Activated naive CD4-positive, alpha-beta T cell (primary cell): ENCODE measurements at regions not wholly inside any gene's neighbourhood (a gene's known extent, or its start where the extent isn't known, plus 50 kb on each side); places are given as distances from the start of the nearest gene placed in this dataset.

Source experiments
- DNase-seq, 4 experiments: peaks; one replicate each; lab custom pipeline; 2025; lab: John Stamatoyannopoulos, UW

DNA sequence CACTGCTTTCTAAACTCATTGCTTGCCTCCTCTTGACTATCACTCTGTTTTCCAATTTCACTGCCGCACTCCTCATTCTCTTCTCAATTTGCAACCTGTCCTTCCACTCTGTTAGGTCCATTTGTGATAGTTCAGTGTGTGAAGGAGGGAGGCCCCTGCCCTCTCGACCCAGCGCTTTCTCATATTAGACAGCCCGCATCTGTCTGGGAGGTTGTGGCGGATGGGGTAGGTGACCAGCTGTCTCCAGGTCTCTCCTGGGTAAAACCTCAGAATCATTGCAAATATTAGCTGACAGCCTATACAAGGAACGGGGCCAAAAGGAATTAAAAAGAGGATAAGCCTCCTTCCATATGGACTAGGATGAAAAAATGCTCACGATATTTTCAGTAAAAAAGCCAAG is 358.3 kb downstream of the SHQ1 start:
- no peak for DNase-seq

DNA sequence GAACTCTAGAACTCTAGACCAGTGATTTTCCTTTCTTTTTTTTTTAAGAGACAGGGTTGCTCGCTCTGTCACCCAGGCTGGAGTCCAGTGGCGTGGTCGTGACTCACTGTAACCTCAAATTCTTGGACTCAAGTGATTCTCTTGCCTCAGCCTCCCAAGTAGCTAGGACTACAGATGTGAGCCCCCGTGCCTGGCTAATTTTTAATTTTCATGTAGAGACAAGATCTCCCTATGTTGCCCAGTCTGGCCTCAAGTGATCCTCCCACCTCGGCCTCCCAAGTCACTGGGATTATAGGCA is 359.6 kb downstream of the SHQ1 start:
- no peak for DNase-seq

DNA sequence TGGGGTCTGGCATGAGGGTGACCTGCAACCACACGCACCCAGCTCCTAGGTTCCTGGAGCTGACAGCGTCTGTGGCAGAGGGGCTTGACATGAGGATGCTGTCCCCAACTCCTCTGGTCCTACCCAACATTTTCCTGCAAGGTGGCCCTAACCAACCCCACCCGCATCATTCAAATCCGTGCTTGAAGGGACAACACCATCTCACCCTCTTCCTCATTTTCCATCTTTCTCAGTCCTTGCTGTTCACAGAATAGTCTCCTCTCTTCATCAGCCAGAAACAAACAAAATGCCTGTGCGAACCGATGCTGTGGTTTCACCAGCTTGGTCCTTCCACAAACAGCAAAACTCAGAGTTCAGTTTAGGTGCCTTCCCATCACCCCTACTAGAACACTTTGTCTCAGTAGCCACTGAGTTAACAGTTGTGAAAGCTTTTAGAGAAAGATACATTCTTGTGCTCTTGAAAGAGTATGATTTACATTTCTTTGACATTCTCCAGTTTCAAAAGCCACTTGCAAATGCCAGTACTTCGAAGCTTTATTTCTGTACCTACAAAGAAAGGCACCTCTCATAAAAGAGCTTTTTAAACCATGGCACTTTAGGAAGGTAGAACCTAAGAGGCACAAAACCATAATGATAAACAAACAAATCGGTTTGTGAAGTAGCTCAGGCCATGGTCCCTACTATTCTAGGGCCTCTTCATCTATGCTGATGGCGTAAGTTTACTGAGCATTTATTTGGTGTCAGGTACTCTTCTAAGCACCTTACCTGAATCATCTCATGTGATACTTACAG is 360.1 kb downstream of the SHQ1 start:
- no peak for DNase-seq

DNA sequence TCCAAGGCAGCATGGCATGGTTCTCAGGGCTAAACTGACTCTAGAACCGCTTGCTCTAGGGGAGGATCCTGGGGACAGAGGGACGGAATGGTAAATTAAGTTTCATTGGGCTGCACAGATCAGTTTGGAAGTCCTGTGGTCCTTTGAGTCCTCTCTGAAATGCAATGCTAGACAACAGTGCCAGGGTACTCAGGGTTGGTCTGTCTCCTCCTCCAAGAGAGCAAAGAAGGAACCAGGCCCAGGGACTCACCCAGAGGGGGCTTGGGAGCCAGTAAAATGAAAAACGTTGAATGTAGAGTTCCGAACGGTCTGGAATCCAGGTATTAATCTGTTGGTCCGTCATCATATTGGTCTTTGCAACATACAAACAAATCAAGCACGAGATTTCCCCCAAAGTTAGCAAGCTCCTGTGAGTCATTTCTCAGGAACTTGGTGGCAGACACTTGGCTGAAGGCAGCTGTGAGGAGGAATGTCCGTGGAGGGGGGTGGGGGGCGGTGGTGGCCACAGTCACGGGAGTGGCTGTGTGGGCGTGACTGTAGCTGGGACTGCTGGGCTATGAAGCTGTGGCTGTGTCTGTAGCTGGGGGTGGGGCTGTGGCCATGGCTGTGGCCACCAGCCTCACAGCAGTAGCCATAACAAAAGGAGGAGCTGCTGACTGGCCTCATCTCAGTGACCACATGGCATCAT is 361.0 kb downstream of the SHQ1 start:
- DNase-seq, result no peak

DNA sequence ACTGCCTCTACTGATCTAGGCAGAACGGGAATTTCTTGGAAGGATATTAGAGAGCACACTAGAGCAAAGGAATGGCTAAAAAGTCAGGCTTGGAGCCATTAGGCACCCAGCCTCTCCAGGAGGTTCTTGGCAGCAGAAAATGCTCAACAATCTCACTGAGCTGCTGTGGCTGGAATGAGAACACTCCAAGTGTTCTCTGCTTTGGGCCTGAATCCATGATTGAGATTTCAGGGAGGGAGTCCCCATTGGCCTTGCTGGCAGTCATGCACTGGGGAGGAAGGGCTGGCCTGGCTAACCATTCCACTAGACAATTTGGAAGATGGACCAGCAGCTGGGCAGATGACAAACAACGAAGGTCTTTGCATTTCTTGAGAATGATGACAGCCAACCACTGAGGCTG is 362.6 kb downstream of the SHQ1 start:
- DNase-seq, result no peak

DNA sequence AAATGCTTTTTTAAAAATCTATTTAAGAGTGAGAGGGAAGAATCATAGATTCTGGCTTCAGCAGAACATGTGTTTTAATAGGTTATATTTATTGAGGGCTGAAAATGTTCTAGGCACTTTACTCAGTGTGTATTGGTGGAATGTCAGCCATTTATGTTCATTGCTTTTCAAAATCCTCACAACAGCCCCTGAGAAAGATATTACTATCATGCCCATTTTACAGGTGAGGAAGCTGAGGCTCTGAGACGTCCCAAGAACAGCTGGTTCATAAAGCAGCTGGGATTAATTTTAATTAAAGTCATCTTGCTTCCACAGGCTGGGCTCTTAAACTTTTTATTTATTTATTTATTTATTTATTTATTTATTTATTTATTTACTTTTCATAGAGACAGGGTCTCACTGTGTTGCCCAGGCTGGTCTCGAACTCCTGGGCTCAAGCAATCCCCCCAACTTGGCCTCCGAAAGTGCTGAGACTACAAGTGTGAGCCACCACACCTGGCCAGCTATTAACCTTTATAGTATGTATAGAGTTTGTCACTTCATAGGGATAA is 364.6 kb downstream of the SHQ1 start:
- no peak for DNase-seq

DNA sequence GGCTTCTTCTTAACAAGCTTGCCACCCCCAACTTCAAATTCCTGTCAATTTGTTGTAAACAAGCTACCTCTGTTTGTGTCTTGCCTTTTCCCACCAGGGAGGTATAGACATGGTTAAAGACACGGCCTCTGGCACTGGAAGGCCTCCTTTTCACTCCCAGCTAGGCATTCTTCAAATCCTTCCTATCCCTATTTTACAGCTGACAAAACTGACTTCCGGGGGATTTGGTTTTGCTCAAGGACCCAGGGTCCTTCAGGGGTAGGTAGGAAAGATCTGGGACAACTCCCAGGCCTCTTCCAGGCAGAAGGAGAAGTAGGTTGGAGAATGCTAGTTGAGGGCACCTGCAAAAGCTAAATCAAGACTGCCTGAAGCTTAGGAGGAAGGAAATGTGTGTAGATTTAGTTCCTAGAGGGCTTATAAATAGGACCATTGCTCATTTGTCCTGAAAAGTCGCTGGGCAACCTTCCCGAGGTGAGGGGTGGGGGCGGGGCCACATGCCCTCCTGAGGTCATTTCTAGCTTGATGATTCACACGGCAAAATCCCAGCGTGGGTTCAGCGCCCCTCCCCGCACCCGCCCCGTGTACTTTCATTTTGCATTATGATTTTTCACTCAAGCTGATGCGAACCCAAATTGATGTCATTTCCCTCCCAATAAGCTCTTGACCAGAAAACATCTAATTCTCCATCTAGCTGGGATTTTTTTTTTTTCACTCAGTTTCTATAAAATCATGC is 365.5 kb downstream of the SHQ1 start:
- peak; percentile 14 to 47 (median 33) for DNase-seq

DNA sequence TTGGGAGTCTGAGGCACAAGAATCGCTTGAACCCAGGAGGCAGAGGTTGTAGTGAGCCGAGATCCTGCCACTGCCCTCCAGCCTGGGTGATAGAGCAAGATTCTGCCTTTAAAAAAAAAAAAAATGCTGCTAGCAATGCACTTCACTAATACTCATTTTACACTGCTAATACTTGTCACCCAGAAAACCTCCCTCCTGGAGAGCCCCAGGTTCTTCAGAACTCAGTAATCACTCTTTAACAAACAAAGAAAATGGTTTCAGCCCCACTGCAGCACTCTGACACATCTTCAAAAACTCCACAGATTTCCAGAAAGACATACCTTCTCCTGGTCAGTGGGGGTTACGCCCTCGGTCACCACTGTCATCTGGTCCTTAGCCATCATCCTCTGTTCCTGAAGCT is 366.7 kb downstream of the SHQ1 start:
- DNase-seq, result no peak

DNA sequence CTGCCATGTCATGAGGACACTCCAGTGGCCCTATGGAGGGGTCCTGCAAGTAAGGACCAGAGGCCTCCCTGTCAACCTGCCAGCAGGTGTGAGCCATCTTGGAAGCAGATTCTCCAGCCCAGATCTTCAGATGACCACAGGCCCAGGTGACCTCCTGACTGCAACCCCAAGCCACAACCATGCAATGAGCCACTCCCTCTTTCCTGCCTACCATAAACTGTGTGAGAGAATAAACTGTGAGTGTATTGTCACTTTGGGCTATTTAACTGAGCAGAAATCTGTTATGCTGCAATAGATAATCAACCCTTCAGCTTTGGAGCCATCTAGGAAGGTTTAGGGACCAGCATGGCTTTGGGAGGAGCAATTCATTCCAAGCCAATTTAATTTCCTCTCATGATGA is 367.9 kb downstream of the SHQ1 start:
- DNase-seq, result no peak

DNA sequence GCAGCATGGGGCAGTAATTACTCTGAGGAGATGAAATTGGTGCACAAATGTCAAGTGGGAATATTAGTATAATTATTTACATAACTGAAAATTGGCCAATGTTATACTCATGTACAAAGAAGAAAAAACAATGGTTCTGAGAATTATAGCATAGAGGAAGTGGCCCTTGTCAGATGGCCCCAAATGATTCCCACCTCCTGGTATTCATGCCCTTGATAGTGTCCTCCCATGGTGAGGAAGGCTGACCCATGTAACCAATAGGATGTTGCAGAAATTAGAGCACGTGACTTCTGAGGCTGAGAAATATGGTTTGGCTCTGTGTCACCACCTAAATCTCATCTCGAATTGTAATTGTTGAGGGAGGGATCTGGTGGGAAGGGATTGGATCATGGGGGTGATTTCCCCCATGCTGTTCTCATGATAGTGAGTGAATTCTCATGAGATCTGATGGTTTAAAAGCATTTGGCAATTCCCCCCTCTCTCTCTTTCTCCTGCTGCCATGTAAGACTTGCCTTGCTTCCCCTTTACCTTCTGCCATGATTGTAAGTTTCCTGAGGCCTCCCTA is 368.5 kb downstream of the SHQ1 start:
- no peak for DNase-seq

DNA sequence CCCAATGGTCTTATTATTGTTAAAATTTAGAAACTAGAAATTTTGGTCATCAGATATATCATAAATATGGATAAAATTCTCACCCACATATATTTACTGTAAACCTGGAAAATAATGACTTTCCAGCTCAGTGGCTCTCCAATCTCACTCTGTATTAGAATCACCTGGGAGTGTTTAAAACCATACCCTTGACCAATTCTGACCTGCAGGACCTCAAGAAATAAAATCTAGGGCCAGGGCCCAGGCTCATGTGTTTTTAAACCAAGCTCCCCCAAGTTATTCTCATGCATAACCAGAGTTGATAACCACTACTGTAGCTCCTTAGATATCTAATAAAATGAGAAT is 372.1 kb downstream of the SHQ1 start:
- DNase-seq, result no peak

DNA sequence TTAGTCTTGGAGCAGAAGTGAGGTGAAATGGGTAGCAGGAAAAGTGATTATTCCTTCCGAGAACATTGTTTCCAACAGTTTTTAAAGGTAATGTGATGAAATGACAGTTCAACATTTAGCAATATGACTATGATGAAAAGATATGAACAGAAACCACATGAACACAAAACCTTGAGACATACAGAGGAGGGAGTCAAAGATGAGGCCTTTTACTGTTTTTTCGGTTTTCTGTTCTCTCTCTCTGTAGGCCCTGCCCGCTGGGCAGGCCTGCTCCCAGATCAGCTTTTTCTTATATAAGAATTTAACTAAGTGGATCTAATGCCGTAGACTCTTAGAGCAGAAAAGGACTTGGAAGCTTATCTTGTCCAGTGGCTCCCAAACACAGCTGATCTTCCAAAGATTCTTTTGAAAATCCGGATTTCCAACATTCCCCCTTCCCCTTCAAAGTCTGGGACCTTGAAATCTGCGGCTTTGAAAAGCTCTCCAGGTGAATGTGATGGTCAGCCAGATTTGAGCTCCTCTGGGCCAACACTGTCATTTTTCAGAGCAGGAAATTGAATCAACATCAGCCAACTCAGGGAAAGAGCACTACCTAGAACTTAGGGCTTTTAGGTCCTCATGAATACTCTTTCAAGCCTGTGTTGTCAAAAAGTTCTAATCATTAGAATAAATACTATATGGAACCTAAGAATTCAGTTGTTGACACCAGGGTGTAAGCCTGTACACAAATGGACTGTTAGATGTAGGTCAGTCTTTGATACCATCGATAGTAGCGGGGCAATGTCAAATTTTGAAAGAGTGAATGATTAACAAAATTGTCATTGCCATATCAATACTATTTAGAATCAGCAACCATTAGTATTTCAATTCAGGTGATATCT is 372.7 kb downstream of the SHQ1 start:
- no peak for DNase-seq

DNA sequence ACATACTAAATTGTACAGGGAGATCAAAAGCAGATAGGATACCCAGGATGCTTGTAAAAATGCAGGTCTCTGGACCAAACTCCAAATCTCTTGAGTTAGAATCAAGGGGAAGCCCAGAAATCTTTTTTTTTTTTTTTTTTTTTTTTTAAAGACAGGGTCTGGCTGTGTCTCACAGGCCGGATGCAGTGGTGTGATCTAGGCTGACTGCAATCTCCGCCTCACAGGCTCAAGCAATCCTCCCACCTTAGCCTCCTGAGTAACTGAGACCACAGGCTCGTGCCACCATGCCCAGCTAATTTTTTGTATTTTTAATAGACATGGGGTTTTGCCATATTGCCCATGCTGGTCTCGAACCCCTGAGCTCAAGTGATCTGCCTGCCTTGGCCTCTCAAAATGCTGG is 373.5 kb downstream of the SHQ1 start:
- DNase-seq, result no peak

DNA sequence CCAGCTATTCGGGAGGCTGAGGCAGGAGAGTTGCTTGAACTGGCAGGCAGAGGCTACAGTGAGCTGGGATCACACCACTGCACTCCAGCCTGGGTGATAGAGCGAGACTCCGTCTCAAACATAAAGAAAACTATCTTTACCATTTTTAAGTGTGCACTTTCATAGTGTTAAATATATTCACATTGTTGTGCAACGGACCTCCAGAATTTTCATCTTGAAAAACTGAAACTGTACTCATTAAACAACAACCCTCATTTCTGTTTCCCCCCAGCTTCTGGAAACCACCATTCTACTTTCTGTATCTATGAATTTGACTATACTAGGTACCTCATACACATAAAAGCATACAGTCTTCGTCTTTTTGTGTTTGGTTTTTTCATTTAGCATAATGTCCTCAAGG is 375.1 kb downstream of the SHQ1 start:
- no peak for DNase-seq

DNA sequence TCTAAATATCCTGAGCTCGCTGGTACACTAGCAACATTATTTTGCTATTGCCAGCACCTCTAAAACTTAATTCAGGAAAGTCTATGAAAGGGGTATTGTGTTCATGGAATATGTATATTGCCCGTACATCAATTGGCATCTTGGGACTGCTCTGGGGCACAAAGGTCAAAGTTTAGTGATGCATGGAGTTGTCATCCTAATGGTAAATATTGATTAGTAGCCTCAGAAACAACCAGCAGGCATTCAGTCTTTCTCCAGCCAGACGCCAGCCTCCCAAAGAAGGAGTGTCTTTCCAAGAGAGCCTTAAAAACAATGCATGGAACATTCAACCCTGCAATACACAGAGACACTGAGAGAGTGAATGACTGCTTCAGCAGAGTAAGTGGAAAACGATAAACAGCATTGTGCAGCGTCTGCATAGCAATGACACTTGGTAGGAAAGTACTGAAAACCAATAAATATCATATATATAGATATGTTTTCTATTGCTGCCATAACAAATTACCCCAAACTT is 377.3 kb downstream of the SHQ1 start:
- DNase-seq, result no peak

DNA sequence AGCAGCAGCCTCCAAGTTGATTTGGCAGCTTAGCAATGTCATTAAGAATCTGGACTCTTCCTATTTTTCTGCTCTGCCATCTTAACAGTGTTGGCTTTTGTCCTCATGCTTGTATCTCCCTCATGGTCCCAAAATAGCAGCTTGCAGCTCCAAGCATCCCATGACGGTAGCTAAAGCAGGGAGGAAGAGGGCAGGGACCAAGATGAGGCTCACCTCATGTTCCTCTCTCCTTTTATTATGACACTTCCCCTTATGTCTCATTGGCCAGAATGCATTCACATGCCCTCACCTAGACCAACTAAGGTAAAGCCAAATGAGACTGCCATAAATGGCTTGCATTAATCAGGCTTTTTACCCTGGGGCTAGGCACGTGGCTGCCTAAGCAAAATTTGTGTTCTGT is 382.4 kb downstream of the SHQ1 start:
- DNase-seq, result no peak

DNA sequence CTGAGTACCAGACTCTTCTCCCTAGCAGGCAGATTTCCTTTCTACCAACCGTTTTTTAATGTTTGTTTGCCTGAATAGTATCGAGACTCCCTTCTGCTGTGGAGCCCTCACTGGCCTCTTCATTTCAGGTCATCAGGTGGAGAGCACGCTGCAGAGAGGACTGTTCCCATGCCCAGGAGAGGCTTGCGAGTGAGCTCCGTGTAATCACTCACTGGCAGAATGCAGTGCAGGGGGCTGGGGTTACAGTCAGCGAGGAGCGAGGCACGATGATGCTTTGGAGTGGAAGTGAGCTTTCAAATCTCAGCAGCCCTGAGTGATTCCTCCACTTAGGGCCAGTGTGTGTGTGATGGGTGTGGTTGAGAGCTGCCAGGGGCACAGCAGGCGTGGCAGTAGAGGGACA is 385.2 kb downstream of the SHQ1 start:
- no peak for DNase-seq

DNA sequence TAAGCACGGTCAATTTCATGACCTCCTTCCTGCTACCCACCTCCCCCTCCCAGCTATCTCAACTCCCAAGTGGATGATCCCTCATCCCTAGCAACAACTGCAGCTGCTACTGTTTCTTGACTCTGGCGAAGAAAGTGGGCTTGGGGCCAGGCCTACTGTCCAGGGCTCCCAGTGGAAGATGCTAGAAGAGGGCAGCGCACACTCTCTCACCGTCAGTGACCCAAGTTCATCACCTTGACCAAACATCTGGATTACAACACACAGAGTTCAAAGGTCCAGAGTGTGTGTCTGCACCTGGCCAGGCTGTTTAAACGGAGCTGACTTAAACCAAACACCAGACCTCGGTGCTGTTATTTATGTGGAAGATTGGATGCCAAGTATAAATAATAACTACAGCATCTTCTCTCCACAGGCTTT is 385.6 kb downstream of the SHQ1 start:
- DNase-seq, result no peak

DNA sequence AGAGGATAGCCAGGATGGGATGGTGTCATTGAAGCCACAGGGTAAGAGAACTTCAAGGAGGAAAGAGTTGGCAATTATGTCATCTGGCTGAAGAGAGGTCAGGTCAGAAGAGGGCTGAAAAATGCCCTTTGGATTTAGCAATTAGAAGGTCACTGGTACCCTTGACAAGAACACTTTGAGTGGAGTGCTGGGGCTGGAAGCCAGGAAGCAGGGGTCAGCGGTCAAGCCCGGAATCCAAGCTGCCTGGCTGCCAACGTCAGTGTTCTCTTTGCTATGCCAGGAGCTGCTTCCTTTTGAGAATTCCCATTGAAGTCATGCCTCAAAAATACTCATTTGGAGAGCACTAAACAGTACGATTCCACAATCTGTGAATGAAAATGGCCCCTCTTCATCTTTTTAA is 386.5 kb downstream of the SHQ1 start:
- no peak for DNase-seq

DNA sequence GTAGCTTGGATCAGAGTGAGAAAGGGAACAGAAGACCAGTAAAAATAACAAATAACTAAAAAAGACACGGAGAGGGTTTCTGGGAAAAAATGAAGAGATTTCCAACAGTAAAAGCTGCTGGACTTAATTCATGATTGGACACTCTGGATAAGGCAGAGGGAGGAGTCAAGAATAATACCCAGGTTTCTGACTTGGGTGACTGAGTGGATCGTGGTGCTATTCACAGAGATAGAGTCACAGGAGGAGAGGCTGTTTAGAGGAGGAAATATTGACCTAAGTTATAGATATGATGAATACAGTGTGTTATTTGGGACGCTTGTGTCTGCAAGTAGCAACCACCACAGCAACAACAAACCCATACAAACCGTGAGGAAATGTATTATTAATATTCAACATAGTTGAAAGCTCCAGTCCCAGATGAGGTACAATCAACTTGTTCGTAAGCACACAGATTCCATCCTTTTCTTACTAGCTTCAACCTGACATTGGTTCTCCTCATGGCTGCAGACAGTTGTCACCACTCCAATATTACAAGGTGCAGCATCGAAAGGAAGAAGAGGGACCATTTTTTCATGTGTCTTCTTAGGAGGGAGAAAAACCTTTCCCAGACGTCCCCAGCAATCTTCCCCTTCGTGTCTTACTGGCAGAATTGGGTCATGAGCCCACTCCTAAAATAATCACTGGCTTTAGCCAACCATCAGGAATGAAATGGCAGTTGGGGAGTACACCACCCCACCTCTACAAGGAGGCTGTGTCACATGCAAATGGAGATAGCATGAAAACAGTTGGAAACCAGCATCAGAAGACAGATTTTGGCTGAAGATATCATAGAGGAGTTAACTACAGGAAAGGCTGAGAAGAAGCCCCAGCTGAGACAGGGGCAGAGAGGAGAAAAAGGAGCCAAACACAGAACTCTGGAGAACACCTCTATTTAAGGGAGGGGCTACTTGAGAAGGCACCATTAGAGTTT is 387.8 kb downstream of the SHQ1 start:
- DNase-seq, result no peak
